MCF 10A (cell line): ENCODE measurements at regions not wholly inside any gene's neighbourhood (a gene's known extent, or its start where the extent isn't known, plus 50 kb on each side); places are given as distances from the start of the nearest gene placed in this dataset.

Experiments
- BruUV-seq: library from RNA; stranded (reverse); fragments of 400-500 nt; replicated peaks from 2 replicates; lab custom pipeline; 2021; lab: Mats Ljungman, UMichigan
- CTCF ChIA-PET: fragments of 300-600 bp; sonication (Branson Sonifier 250); formaldehyde crosslinking; extraction: SDS; loops from one replicate; lab custom pipeline; 2021; ENCODE audit warnings: antibody characterized with exemption, inconsistent platforms; lab: Yijun Ruan, JAX
- POLR2A ChIA-PET: fragments of 300-600, 350-650 bp; sonication (Branson Sonifier 250); formaldehyde crosslinking; extraction: SDS; loops from one replicate; lab custom pipeline; 2020; ENCODE audit warnings: antibody characterized with exemption, inconsistent platforms; lab: Yijun Ruan, JAX
- DNase-seq: peaks from one replicate; pipeline ENCODE4 v3.0.0-alpha.2; 2018; ENCODE audit not compliant: unreplicated experiment
- H3K27ac Mint-ChIP-seq: one replicate; pipeline ENCODE4 v1.8.0; 2022; ENCODE audit warnings: mild to moderate bottlenecking, low read depth, mixed read lengths; ENCODE audit not compliant: unreplicated experiment
- H3K27me3 Mint-ChIP-seq: one replicate; pipeline ENCODE4 v1.8.0; 2022; ENCODE audit warnings: mixed read lengths; ENCODE audit not compliant: insufficient read depth, unreplicated experiment
- H3K36me3 Mint-ChIP-seq: one replicate; pipeline ENCODE4 v1.8.0; 2022; ENCODE audit warnings: mild to moderate bottlenecking, moderate library complexity, mixed read lengths; ENCODE audit not compliant: insufficient read depth, unreplicated experiment
- H3K4me1 Mint-ChIP-seq: one replicate; pipeline ENCODE4 v1.8.0; 2022; ENCODE audit warnings: mixed read lengths; ENCODE audit not compliant: insufficient read depth, unreplicated experiment
- H3K4me3 Mint-ChIP-seq: one replicate; pipeline ENCODE4 v1.8.0; 2022; ENCODE audit warnings: mild to moderate bottlenecking, moderate library complexity, mixed read lengths; ENCODE audit not compliant: unreplicated experiment
- H3K9me3 Mint-ChIP-seq: one replicate; pipeline ENCODE4 v1.8.0; 2022; ENCODE audit warnings: mixed read lengths; ENCODE audit not compliant: unreplicated experiment
- CTCF ChIP-seq: fragments of 200-600 bp; IDR thresholded peaks from one replicate; pipeline ENCODE4 v1.8.0; 2022; ENCODE audit warnings: antibody characterized with exemption, mild to moderate bottlenecking; ENCODE audit not compliant: unreplicated experiment
- intact Hi-C: fragments of 100-400 bp; cut with micrococcal nuclease; formaldehyde crosslinking; loops from 2 replicates; pipeline ENCODE4 v1.14.1; 2022

GRCh38 chr3:88230638-88231037, 80.9 kb downstream of the C3orf38 start:
- CTCF ChIA-PET = interaction anchor here (0.7 to 1.7 kb wide), 2 partner anchors 11 to 845 kb away, joined by 4 to 9 read pairs; no protein-coding TSS in a partner anchor
- no peak overlapping the region for H3K4me3 Mint-ChIP-seq
- H3K27me3 Mint-ChIP-seq = no peaks in the 10 kb centered on the region
- no peaks in the 10 kb centered on the region for H3K36me3 Mint-ChIP-seq
- H3K27ac Mint-ChIP-seq = no peak overlapping the region
- H3K9me3 Mint-ChIP-seq = peaks cover 6% of the 10 kb centered on the region
- POLR2A ChIA-PET = interaction anchor here (0.9 kb wide), 1 partner anchor 12 kb away, joined by 3 read pairs; no protein-coding TSS in a partner anchor
- no peak for TF ChIP-seq CTCF
- intact Hi-C loops = no loop called here
- BruUV-seq = no TSS peak
- H3K4me1 Mint-ChIP-seq = peaks cover 8% of the 10 kb centered on the region
- no peak for DNase-seq

GRCh38 chr3:88231207-88231606, 81.4 kb downstream of the C3orf38 start:
- Mint-ChIP-seq H3K27me3 (no peaks in the 10 kb centered on the region), H3K27ac (no peak overlapping the region), H3K9me3 (peaks cover 6% of the 10 kb centered on the region), H3K4me1 (peaks cover 8% of the 10 kb centered on the region), H3K36me3 (no peaks in the 10 kb centered on the region), H3K4me3 (no peak overlapping the region)
- intact Hi-C loops = no loop called here
- peak; percentile 11 for DNase-seq
- no peak for TF ChIP-seq CTCF
- no TSS peak for BruUV-seq
- ChIA-PET POLR2A (no interaction called here), CTCF (interaction anchor here (0.6 kb wide), 1 partner anchor 8 kb away, joined by 4 read pairs; no protein-coding TSS in a partner anchor)

GRCh38 chr3:88231632-88232031, 81.9 kb downstream of the C3orf38 start:
- DNase-seq = no peak
- Mint-ChIP-seq H3K4me1 (peaks cover 8% of the 10 kb centered on the region), H3K27ac (no peak overlapping the region), H3K27me3 (no peaks in the 10 kb centered on the region), H3K4me3 (no peak overlapping the region), H3K36me3 (no peaks in the 10 kb centered on the region), H3K9me3 (peaks cover 6% of the 10 kb centered on the region)
- TF ChIP-seq CTCF = no peak
- POLR2A ChIA-PET = no interaction called here
- intact Hi-C loops = no loop called here
- BruUV-seq = no TSS peak
- CTCF ChIA-PET = interaction anchor here (0.6 kb wide), 1 partner anchor 8 kb away, joined by 4 read pairs; no protein-coding TSS in a partner anchor

- POLR2A ChIA-PET = no interaction called here
- Mint-ChIP-seq H3K9me3 (no peaks in the 10 kb centered on the region), H3K4me3 (no peak overlapping the region), H3K27me3 (no peaks in the 10 kb centered on the region), H3K36me3 (no peaks in the 10 kb centered on the region), H3K27ac (no peak overlapping the region), H3K4me1 (peaks cover 8% of the 10 kb centered on the region)
- intact Hi-C loops = no loop called here
- CTCF ChIA-PET = no interaction called here
- TF ChIP-seq CTCF = no peak
- no peak for DNase-seq
- BruUV-seq = no TSS peak
Measured at GRCh38 chr3:88235102-88235501, 85.3 kb downstream of the C3orf38 start.
